ENCODE measurements at regions not wholly inside any gene's neighbourhood (a gene's known extent, or its start where the extent isn't known, plus 50 kb on each side); places are given as distances from the start of the nearest gene placed in this dataset.
"Not testable (repeated sequence)": the region's sequence is repeated elsewhere in the genome, so short reads cannot be mapped to it uniquely, and the experiment has no call there.

DNA sequence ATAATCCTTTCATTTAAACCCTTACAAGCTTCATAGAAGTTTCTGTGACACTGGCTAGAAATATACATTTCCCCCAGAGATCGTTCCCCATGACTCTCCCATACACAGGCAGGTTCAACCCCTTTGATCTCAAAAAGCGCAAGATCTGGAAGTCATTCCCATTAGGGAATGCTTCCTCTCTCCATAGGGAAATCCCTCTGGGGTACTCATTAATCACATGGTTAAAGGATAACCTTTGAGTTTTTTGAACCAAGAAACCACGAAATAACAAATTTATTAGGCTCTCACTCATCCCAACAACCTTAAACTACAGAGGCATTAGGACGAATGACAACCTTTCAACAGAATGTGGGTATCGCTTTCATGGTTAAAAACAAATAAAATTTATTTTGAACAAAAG lies 211.9 kb upstream of the PRICKLE2 start:
- no peak for DNase-seq

DNA sequence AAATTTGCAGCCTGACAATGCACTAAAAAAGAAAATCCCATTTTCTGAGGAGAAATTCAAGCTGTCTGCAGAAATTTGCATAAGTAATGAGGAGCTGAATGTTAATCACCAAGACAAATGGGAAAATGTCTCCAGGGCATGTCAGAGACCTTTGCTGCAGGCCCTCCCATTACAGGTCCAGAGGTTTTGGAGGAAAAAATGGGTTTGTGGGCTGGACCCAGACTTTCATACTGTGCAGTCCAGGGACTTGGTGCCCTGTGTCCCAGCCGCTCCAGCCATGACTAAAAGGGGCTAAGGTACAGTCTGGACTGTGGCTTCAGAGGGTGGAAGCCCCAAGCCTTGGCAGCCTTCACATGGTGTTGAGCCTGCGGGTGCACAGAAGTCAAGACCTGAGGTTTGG lies 209.8 kb upstream of the PRICKLE2 start:
- not testable (repeated sequence) for DNase-seq

DNA sequence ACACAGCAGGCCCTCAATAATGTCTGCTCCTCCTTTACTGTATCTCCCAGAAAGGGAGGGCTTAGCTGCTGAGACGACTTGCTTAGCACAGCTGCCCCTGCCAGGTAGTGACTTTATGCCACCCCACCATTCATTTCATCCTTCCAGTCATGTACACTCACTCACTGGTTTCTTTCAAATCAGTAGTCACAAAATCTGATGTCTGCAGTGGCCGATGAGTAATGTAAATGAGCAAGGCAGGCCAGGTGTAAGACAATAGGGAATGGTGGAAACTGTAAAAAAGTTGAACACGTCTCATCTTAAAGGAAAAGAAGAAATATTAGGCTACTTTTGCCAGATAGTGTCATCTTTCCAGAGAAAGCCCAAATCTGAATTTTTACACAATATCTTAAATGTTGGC lies 207.6 kb upstream of the PRICKLE2 start:
- no peak for DNase-seq

DNA sequence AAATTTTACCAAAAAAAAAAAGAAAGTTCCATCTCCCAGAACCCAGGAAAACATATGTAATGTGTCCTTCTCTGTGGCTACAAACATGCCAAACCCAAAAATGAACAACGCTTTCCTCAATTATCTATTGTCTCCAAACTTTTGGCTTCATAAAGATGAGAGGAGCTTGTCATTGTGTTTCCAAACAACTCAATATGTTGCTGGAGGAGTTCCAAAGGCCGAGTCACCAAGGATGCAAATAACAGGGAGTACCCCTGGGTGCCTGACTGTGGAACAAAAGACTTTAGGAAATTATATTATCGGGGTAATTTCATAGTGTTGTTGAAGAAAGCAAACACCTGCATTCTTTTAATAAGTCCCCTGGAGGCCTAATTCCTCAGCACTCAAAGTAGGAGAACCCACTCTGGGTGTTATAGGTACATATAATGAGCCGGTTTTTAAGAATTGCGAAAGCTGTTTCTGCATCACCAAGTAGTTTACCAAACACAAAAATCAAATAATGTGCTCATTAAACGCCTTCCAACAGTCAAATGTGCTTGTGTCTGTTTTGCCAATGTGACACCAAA lies 206.3 kb upstream of the PRICKLE2 start:
- no peak for DNase-seq

DNA sequence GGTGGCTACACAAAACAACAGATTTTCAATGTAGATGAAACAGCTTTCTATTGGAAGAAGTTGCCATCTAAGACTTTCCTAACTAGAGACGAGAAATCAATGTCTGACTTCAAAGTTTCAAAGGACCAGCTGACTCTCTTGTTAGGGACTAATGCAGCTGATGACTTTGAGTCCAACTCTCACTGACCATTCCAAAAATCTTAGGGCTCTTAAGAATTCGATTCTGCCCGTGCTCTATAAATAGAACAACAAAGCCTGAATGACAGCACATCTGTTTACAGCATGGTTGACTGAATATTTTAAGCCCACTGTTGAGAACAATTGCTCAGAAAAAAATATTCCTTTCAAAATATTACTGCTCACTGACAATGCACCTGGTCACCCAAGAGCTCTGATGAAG lies 202.4 kb upstream of the PRICKLE2 start:
- DNase-seq = no peak

DNA sequence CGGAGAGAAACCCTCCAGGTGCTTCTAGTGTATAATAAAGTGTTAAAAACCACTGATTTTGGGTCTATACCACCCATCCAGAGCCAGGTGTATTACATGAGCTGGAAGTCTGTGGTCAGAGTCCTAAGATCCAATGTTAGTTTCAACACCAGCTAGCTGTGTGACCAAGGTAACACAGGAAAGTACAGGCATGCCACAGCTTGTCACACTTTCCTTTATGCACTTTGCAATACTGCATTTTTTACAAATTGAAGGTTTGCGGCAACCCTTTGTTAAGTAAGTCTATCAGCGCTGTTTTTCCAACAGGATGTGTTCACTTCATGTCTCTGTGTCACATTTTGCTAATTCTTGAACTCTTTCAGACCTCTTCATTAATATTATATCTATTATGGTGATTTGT lies 201.3 kb upstream of the PRICKLE2 start:
- DNase-seq = no peak

DNA sequence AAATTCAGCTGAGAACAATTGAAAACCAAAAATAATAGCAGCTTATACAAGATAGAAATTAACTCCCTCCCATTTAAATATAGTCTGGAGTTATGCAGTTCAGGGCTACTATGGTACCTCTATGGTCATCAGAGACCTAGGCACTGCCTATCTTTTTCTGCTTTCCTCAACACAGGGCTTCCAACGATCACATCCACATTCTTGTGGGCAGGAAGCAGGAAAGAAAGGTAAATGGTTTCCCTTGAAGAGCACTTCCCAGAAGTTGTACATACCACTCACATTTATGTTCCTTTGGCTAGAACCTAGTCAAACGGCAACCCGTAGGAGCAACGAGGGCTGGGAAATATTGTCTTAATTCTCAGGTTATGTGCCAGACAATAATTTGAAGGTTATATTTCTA lies 197.7 kb upstream of the PRICKLE2 start:
- no peak for DNase-seq

DNA sequence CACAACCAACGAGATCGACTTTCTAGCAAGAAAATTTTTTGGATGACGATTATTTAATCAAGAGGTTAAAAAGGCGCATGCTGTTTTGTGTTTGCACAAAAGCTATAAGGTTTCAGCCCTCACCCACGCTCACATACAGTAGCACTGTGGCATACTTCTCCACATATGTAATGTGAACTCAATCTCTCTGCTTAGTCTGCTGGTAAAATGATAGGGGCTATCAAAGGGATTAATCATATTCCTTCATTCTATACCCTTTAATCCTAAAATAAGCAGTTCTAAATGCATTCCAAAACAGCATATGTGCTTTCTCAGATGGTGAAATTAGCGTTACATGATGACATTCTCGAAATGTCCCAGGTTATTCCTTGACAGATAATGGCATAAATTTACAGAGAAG lies 196.9 kb upstream of the PRICKLE2 start:
- no peak for DNase-seq

DNA sequence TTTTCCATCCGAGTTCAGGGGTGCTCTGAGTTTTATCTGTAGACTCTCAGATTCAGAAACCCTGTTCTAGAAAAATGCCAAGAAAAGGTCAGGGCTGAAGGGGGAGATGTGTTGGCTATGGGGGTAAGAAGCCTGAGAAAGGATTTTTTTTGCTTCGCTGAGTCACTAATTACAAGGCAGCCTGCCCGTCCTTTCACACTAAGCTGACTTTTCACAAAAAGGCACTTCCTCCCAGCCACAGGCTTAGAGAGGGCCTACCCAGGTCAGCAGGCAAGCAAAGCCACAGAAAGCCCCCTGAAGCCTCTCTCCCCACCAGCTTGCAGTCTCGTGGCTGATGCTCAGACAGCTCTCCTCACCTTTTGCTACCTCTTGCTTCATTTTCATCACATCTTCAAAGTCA lies 192.6 kb upstream of the PRICKLE2 start:
- no peak for DNase-seq

DNA sequence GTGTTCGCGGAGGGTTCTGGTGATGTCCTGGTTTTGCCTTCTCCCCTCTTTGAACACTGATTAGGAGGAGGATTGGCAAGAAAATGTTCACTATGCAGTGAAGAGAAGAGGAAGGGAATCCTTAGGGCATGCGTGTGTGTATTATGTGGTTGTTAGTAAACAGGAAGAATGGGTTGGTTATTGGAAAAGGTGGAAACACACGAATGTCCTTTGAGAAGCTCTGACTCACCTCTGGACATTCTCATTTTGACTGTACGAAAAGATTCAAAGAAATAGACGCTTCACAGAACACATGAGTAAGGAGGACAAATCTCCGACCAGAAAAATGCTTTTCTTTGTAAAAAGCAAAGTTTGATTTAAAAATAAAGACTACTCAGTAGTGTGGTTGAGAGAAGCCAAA lies 188.8 kb upstream of the PRICKLE2 start:
- DNase-seq = no peak

DNA sequence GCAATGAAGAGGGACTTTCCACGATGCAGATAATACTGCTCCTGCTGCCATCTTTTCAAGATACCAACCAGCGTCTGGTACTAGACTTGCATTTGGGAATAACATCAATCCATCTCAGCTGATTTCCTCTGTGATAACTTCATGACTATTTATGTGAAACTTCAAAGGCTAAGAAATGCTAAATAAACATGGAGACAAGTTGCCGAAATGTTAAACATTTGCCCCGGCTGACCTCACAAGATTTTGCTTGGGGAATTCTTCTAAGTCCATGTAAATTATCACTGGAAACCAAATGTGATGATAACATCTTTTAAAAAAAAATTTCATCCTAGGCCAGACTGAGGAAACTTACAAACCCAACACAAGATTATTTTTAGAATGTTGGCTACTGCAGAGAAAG lies 185.8 kb upstream of the PRICKLE2 start:
- DNase-seq = no peak

DNA sequence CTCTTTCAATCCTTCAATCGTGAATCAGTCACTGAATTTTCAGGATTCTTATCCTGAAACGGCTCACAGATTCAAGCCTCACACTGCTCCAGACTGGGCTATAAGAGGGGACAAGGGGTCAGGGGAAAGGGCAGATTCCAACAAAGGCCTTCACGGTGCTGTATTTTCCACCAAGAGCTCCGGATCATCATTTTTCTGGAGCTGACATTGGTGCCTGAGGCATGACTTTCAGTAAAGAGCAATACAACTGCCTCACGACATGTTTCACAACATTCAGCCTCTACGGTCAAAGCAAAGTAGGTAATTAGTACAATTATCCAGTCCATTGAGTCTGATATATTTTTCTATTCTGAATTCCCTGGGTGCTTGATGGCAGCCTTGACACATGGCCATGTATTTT lies 185.0 kb upstream of the PRICKLE2 start:
- no peak for DNase-seq

DNA sequence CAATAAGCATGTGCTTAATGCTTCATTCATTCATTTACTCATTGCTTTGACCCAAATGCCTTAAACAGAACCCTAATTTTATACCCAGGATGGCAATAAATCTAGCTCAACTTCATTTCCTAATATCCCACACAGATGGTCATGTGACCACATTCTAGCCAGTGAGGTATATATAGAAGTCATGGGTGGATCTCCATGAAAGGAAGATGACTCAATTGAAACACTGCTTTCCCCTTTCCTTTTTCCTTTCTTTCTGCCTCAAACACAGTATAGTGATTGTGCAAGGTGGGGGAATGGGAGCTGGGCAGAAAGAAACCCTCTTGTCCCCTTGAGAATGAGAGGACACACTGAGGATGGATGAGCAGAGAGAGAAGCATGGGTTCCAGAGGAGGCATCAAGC lies 183.5 kb upstream of the PRICKLE2 start:
- no peak for DNase-seq

DNA sequence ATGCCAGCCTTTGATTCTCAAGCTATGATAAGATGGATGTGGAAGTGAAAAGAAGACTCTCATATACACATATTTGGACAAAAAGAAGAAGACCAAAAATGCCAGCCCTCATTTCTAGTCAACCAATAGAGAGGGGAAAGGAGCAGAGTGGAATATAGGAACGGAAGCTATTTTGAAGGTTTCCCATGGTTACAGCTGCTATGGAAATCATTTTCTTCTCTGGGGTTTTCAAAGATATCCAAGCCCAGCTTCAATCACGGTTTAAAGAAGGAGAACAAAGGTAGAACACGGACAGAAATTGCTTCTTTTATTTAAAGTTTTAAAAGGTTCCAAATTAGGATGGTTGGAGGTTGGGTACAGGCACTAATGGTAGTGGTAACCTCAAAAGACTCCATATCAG lies 181.0 kb upstream of the PRICKLE2 start:
- no peak for DNase-seq

DNA sequence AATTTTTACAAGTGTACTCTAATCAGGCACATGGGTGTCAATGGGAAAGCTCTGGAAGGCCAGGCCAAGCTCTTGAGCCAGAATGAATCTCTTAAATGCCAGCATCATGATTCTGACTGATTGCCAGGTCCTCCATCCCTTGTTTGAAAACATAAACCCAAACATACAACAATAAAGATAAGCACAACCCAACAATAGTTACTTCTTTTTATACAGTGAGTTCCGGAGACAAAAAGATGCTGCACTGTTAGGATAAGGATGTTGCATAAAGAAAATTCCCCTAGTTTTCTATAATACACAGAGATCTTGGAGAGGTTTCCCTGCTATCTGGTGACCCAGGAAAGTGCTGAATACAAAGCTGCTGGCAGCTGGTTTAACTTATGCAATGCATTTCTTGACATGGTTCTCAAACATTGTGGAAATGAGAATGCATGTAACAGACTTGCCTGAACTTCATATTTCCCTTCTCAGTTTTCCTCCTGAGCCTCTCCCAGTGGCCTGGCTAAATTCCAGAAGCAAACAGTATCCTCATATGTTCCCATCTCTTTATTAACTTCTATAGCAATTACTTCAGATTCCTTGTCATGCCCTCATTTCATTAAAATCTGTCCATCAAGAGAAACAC lies 180.1 kb upstream of the PRICKLE2 start:
- DNase-seq = no peak

DNA sequence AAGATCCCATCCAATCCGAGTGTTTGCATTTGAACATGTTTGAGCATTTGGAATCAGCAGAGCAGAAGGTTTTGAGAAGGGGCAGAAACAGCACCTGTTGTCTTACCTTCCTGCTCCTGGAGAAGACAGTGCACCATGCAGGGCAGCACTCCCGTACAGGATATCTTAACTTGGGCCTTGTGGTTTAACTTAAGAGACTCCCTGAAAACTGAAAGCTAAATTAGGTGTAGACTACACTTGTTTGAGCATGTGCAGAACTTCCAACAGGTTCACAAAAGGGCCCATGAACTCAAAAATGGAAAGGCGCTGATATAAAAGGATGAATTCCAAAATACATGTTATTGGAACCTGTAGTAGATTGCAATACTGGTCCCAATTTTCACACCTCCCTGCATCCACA lies 175.4 kb upstream of the PRICKLE2 start:
- no peak for DNase-seq

DNA sequence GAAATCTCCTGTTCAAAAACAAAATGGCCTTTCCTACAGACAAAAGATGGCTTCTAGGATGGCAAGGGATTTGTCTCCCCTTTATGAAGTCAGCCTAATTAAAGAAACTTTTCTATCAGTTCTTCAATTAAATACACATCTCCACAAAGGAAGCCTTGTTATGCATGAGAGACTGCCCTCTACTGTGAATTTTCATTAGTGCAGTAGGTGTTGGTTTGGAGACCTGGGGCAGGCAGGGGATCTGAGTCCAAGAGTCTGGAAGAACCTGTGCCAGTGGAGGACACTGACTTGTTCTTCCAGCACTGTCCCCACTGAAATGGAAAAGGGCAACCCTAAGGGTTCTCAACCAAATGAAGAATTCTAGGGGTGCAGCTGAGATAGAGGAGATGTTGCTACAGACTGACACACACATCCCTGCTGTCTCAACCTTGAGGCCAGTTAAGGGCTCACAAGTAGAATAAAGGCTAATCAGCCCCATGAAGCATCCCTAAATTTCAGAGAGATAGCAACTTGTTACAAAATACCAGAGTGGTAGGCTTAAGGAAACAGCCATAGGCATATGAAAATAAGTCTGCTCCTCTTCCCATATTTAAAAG lies 174.0 kb upstream of the PRICKLE2 start:
- DNase-seq = no peak

DNA sequence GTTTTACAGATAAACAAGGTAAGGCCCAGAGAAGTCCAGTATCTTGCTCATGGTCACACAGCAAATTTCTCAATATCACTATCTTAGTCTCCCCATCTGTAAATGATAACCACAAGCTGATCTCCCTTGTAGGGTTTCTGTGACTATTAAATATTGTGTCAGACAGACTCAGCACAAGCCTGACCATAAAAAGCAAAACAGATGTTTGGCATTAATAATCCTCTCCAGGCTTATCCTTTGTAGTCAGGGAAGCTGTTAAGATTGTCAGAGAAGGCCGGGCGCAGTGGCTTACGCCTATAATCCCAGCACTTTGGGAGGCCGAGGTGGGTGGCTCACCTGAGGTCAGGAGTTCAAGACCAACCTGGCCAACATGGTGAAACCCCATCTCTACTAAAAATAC lies 173.2 kb upstream of the PRICKLE2 start:
- DNase-seq = no peak

DNA sequence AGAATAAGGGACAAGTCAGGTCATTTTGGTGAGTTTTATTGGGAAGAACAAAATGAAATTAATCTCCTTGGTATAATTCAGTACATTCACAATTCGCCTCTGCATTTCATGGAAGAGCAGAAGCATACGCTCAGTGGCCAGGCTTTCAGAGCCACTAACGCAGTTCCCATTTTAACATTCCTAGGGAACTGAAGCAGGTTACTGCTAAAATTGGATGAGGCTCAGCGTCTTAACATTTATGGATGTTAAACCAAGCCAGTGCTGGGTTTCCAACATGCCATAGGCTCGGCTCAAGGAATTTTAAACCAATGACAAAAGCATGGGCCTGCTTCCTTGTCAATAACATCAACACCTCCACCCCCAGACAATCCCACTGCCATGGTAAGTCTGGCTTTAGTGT lies 172.7 kb upstream of the PRICKLE2 start:
- no peak for DNase-seq

DNA sequence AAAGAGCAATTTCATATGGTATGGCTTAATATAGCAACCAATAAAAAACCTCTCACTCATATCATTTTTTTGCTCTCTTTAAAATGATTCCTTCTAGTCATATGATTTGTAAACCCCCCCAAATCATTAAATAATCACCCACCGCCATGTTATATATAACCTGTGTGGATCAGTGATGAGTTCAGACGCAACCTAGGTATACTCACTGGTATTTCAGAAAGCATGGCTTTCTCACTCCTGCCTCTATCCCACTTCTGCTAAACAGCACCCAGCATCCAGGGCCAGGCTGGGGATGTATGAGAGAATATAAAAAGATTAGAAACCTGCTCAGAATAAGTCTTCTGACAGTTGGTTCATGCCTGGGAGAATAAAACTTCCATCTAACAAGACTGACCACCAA lies 172.3 kb upstream of the PRICKLE2 start:
- DNase-seq = no peak

DNA sequence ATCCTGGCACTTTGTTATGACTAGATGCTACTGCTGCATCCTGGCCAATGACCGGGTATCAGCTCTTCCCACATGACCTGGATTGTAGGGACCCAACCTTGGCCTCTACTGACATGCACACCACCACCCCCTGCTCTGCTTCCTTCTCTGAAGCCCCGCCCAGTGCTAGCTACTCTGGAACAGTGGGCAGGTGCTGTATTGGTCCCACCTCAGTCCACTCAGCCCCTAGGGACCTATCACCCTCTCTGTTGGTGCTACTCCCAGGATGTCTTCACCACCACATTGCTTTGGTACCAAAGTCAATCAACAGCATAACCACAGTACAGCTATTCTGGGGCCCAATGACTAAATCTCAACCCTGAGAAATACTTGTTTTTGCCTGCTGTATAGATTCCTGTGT lies 170.2 kb upstream of the PRICKLE2 start:
- DNase-seq = no peak

DNA sequence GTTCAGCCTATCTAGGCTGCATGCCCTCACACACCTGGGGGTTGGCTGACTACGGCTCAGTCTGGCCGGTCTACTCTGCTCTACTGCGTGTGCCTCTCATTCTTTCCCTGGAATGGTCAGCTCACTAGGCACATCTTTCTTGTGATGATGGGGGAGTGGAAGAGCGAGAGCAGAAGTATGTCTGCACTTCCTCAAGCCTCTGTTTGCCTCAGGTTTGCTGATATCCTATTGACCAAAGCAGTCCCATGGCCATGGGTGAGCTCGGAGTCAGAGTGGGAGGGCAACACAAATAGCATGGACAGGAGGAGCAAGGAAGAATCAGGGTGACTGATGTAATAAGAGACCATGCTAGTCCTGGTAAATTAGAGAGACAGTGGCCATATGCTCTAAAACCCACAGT lies 167.9 kb upstream of the PRICKLE2 start:
- no peak for DNase-seq

DNA sequence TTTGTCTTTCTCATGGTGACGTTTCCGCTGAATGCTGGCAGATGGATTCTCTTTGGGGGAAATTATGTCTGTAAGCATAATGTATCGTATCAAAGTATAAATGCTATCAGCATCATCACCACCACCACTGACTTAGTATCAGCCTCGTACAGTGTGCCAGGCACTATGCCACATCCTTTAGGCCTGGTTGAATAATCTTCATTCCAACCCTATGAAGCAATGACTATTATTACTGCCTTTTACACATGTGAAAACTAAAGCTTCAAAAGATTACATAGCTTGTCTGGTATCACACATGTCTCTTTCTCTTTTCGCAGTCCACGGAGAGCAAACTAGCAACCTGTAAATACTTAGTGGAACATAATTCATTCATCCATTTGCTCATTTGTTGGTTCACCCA lies 166.7 kb upstream of the PRICKLE2 start:
- DNase-seq = no peak

DNA sequence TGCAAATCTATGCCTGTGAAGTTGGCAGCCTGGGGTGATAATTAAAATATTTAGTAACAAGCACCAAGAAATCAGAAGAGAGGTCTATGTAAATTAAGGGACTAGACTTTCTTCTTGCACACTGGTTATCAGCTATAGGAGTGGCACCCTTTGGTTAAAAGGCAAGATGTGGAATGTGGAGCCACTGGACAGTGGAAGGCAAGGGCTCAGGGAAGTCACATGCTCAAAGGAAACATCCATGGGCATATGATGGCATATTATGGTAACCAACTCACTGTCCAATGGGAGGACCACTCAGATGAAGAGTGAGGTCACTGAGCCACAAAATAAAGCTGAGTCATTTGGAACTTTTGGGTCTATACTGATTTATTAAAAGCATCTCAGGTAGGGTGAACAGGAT lies 165.6 kb upstream of the PRICKLE2 start:
- no peak for DNase-seq

DNA sequence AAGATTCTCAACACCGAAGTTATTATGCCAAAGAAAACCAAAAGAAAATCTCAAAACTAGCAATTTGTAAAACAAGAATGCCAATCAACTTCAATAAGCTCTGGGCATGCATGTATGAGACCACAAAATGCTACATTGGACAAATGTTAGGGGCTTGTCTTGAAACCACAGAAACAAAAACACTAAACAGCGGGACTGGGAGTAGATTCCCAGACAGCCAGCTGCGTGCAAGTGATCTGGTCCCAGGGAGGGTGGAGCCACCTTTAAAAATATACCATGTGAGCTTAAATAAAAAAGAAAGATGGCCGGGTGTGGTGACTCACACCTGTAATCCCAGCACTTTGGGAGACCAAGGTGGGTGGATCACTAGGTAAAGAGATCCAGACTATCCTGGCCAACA lies 163.6 kb upstream of the PRICKLE2 start:
- no peak for DNase-seq
